Astrocyte (in vitro differentiated cells and primary cell): ENCODE measurements at regions not wholly inside any gene's neighbourhood (a gene's known extent, or its start where the extent isn't known, plus 50 kb on each side); places are given as distances from the start of the nearest gene placed in this dataset.
A peak's percentile ranks its signal among the peaks of the same experiment; 100 is the strongest.

Experiments used
- DNase-seq: peaks from one replicate; pipeline ENCODE4 v3.0.0-alpha.2; 2010; ENCODE audit warnings: low read depth
- FAIRE-seq: peaks from 2 replicates; lab custom pipeline; 2011; peaks lifted over from hg19 to GRCh38; lab: Jason Lieb, UNC
- H2AFZ ChIP-seq: 2 replicates; pipeline ENCODE4 v1.6.0; 2012; ENCODE audit warnings: low read depth, low read length, inconsistent platforms
- H3K27ac ChIP-seq: 2 replicates; pipeline ENCODE4 v1.5.1; 2011; ENCODE audit warnings: low read depth, low read length, inconsistent platforms
- H3K27me3 ChIP-seq: 2 replicates; pipeline ENCODE4 v1.6.0; 2011; ENCODE audit warnings: low read length, inconsistent platforms; ENCODE audit not compliant: insufficient read depth
- H3K36me3 ChIP-seq: 2 replicates; pipeline ENCODE4 v1.5.1; 2011; ENCODE audit warnings: low read length, inconsistent platforms; ENCODE audit not compliant: insufficient read depth
- H3K4me1 ChIP-seq: 2 replicates; pipeline ENCODE4 v1.5.1; 2011; ENCODE audit warnings: low read length, inconsistent platforms; ENCODE audit not compliant: insufficient read depth
- H3K4me2 ChIP-seq: 2 replicates; pipeline ENCODE4 v1.6.0; 2012; ENCODE audit warnings: low read length, inconsistent platforms
- H3K4me3 ChIP-seq: 2 replicates; pipeline ENCODE4 v1.5.1; 2011; ENCODE audit warnings: low read depth, mild to moderate bottlenecking, low read length, inconsistent platforms; ENCODE audit not compliant: insufficient read depth
- H3K79me2 ChIP-seq: 2 replicates; pipeline ENCODE4 v1.6.0; 2012; ENCODE audit warnings: mild to moderate bottlenecking, low read length, inconsistent platforms; ENCODE audit not compliant: insufficient read depth
- H3K9ac ChIP-seq: 2 replicates; pipeline ENCODE4 v1.6.0; 2012; ENCODE audit warnings: mild to moderate bottlenecking, low read length, inconsistent platforms
- H3K9me3 ChIP-seq: 2 replicates; pipeline ENCODE4 v1.5.1; 2012; ENCODE audit warnings: low read depth, mild to moderate bottlenecking, low read length, inconsistent platforms; ENCODE audit not compliant: insufficient read depth
- H4K20me1 ChIP-seq: 2 replicates; pipeline ENCODE4 v1.6.0; 2012; ENCODE audit warnings: low read length, inconsistent platforms; ENCODE audit not compliant: insufficient read depth
- H3K27ac Mint-ChIP-seq: one replicate; pipeline ENCODE4 v1.8.0; 2021; ENCODE audit warnings: mild to moderate bottlenecking, mixed read lengths; ENCODE audit not compliant: unreplicated experiment
- H3K27me3 Mint-ChIP-seq: one replicate; pipeline ENCODE4 v1.8.0; 2021; ENCODE audit warnings: low read depth, mixed read lengths; ENCODE audit not compliant: unreplicated experiment
- H3K36me3 Mint-ChIP-seq: one replicate; pipeline ENCODE4 v1.8.0; 2021; ENCODE audit warnings: low read depth, mixed read lengths; ENCODE audit not compliant: unreplicated experiment
- H3K4me1 Mint-ChIP-seq: one replicate; pipeline ENCODE4 v1.8.0; 2021; ENCODE audit warnings: low read depth, mixed read lengths; ENCODE audit not compliant: unreplicated experiment
- H3K4me3 Mint-ChIP-seq: one replicate; pipeline ENCODE4 v1.8.0; 2021; ENCODE audit warnings: mild to moderate bottlenecking, moderate library complexity, mixed read lengths; ENCODE audit not compliant: unreplicated experiment
- H3K9me3 Mint-ChIP-seq: one replicate; pipeline ENCODE4 v1.8.0; 2021; ENCODE audit warnings: mild to moderate bottlenecking, mixed read lengths; ENCODE audit not compliant: unreplicated experiment
- EZH2 ChIP-seq: IDR thresholded peaks from 2 replicates; pipeline ENCODE4 v1.6.1; 2012; ENCODE audit warnings: mild to moderate bottlenecking, low read length, inconsistent platforms; ENCODE audit not compliant: insufficient read depth
- TF ChIP-seq, protein P1 (sequence below): IDR thresholded peaks from 2 replicates; pipeline ENCODE4 v1.5.1; 2011; ENCODE audit warnings: low read depth, mild to moderate bottlenecking, inconsistent platforms, low read length, moderate library complexity; ENCODE audit not compliant: insufficient read depth

DNA sequence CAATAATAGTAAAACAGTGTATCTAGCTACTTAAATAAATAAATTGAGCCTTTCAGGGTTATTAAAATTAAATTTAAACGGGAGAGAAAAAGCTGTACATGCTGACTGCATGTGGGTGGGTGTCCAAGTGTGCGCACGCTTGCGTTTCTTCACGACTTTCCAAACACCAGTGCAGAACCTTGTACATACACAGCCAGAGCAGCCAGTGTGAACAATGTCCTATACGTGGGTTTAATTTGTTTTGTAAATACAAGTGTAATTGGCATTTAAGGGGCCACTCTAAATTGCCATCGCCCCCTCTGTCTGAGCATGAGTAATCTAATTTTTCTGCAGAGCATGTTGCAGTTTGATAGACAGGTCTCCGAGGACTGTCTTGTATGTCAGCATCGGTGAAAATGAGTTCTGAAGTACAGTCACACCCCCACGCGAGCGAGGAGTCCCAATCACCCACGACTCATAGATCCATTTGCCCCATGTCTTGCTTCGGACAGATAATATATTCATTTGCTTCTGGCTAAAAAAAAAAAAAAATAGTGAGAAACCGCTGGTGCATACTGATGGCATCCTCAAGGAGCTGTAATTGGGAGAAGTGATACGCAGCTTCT, 121.8 kb upstream of the ARRDC4 start:
- Histone ChIP-seq H3K4me1 (no peaks in the 10 kb centered on the region), H3K36me3 (no peaks in the 10 kb centered on the region), H3K79me2 (no peaks in the 10 kb centered on the region), H4K20me1 (no peaks in the 10 kb centered on the region), H3K4me3 (no peak overlapping the region), H3K4me2 (no peak overlapping the region), H2AFZ (no peak overlapping the region), H3K27me3 (no peaks in the 10 kb centered on the region), H3K9me3 (no peaks in the 10 kb centered on the region), H3K9ac (no peak overlapping the region), H3K27ac (no peak overlapping the region)
- no peak for TF ChIP-seq EZH2
- Mint-ChIP-seq H3K27me3 (no peaks in the 10 kb centered on the region), H3K4me3 (no peak overlapping the region), H3K36me3 (no peaks in the 10 kb centered on the region), H3K9me3 (no peaks in the 10 kb centered on the region), H3K27ac (no peak overlapping the region), H3K4me1 (peaks cover 9% of the 10 kb centered on the region)
- FAIRE-seq (no peak), DNase-seq (no peak)

DNA sequence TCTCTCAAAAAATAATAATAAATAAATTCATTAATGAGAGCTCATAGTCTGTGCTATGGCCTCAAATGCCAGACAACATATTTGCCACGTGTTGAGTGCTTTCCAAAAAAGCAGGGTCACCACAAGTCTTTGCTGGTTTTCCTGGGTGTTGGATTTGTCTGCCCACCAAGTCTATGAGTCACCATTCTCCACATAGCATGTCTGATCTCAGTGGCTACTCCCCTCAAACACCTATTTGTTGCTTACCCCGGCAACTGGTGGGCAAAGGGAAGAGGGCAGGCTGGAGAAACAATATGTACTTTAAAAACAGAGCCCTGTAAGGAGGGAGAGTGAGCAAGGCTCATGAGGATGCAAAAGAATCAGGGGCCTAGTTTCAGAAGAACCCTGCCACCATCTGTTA, 120.0 kb upstream of the ARRDC4 start:
- no peak overlapping the region for H3K4me3 ChIP-seq
- no peak for TF ChIP-seq EZH2
- TF ChIP-seq, protein P1, sequence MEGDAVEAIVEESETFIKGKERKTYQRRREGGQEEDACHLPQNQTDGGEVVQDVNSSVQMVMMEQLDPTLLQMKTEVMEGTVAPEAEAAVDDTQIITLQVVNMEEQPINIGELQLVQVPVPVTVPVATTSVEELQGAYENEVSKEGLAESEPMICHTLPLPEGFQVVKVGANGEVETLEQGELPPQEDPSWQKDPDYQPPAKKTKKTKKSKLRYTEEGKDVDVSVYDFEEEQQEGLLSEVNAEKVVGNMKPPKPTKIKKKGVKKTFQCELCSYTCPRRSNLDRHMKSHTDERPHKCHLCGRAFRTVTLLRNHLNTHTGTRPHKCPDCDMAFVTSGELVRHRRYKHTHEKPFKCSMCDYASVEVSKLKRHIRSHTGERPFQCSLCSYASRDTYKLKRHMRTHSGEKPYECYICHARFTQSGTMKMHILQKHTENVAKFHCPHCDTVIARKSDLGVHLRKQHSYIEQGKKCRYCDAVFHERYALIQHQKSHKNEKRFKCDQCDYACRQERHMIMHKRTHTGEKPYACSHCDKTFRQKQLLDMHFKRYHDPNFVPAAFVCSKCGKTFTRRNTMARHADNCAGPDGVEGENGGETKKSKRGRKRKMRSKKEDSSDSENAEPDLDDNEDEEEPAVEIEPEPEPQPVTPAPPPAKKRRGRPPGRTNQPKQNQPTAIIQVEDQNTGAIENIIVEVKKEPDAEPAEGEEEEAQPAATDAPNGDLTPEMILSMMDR, result no peak
- no peak overlapping the region for H3K27ac ChIP-seq
- no peak overlapping the region for H3K9ac ChIP-seq
- Mint-ChIP-seq H3K27me3 (no peaks in the 10 kb centered on the region), H3K36me3 (no peaks in the 10 kb centered on the region), H3K9me3 (no peaks in the 10 kb centered on the region), H3K4me1 (peaks cover 9% of the 10 kb centered on the region), H3K4me3 (no peak overlapping the region), H3K27ac (peak overlapping the region; percentile 53)
- H3K4me2 ChIP-seq, result no peak overlapping the region
- no peaks in the 10 kb centered on the region for H3K27me3 ChIP-seq
- no peaks in the 10 kb centered on the region for H3K9me3 ChIP-seq
- H3K36me3 ChIP-seq, result no peaks in the 10 kb centered on the region
- H3K79me2 ChIP-seq, result no peaks in the 10 kb centered on the region
- no peak overlapping the region for H2AFZ ChIP-seq
- FAIRE-seq (no peak), DNase-seq (no peak)
- no peaks in the 10 kb centered on the region for H3K4me1 ChIP-seq
- H4K20me1 ChIP-seq, result no peaks in the 10 kb centered on the region

DNA sequence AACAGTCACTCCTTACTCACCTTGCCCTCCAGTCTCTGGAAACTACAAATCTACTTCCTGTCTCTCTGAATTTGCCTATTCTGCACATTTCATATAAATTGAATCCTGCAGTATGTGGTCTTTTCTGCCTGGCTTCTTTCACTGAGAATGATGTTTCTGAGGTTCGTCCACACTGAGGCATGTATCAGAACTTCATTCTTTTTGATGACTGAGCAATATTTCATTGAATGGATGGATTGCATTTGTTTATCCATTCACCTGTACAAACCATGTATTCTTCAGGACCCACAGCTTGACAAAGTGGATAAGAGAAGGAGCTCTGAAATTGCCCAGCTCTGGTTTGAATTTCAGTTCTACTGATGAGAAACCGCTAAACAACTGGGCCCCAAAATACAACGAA, 118.9 kb upstream of the ARRDC4 start:
- no peak overlapping the region for H3K4me3 ChIP-seq
- H3K27ac ChIP-seq, result no peak overlapping the region
- peaks cover 9% of the 10 kb centered on the region for H3K4me1 Mint-ChIP-seq
- no peak overlapping the region for H3K9ac ChIP-seq
- no peak overlapping the region for H3K4me3 Mint-ChIP-seq
- no peaks in the 10 kb centered on the region for H3K36me3 ChIP-seq
- H3K27me3 ChIP-seq, result no peaks in the 10 kb centered on the region
- no peak overlapping the region for H3K4me2 ChIP-seq
- H3K27me3 Mint-ChIP-seq, result no peaks in the 10 kb centered on the region
- no peaks in the 10 kb centered on the region for H3K4me1 ChIP-seq
- no peaks in the 10 kb centered on the region for H3K9me3 ChIP-seq
- TF ChIP-seq, protein P1, result no peak
- TF ChIP-seq EZH2, result no peak
- H3K79me2 ChIP-seq, result no peaks in the 10 kb centered on the region
- DNase-seq (no peak), FAIRE-seq (no peak)
- no peak overlapping the region for H3K27ac Mint-ChIP-seq
- H3K36me3 Mint-ChIP-seq, result no peaks in the 10 kb centered on the region
- no peaks in the 10 kb centered on the region for H4K20me1 ChIP-seq
- H3K9me3 Mint-ChIP-seq, result no peaks in the 10 kb centered on the region
- H2AFZ ChIP-seq, result no peak overlapping the region
